Naive B cell (primary cell): ENCODE measurements at regions not wholly inside any gene's neighbourhood (a gene's known extent, or its start where the extent isn't known, plus 50 kb on each side); places are given as distances from the start of the nearest gene placed in this dataset.

Experiments
- ATAC-seq, 2 donors: fragments of 150-1000 bp; cut with Tn5 transposase; 2 replicates each; pipeline ENCODE4 v1.10.0; 2021; ENCODE audit warnings: low read depth in 2 of 2, mild to moderate bottlenecking in 2 of 2, moderate library complexity in 2 of 2
- DNase-seq: peaks from one replicate; pipeline ENCODE4 v3.0.0; 2022
- H3K27ac Mint-ChIP-seq, 6 donors: one replicate each; pipeline ENCODE4 v1.8.0; 2020 to 2022; ENCODE audit warnings: mild to moderate bottlenecking in 6 of 6, mixed read lengths in 6 of 6, moderate library complexity in 5 of 6, inconsistent platforms in 2 of 6
- H3K27me3 Mint-ChIP-seq, 3 donors: one replicate each; pipeline ENCODE4 v1.8.0; 2021 to 2022; ENCODE audit warnings: mixed read lengths in 3 of 3, mild to moderate bottlenecking in 1 of 3
- H3K36me3 Mint-ChIP-seq, 2 donors: one replicate each; pipeline ENCODE4 v1.8.0; 2020 to 2022; ENCODE audit warnings: mixed read lengths in 2 of 2, inconsistent platforms in 1 of 2, mild to moderate bottlenecking in 1 of 2
- H3K4me1 Mint-ChIP-seq, 3 donors: one replicate each; pipeline ENCODE4 v1.8.0; 2020 to 2022; ENCODE audit warnings: mixed read lengths in 3 of 3, inconsistent platforms in 1 of 3, mild to moderate bottlenecking in 1 of 3, moderate library complexity in 1 of 3
- H3K4me3 Mint-ChIP-seq, 8 donors: one replicate each; pipeline ENCODE4 v1.8.0; 2020 to 2022; ENCODE audit warnings: mild to moderate bottlenecking in 8 of 8, mixed read lengths in 8 of 8, moderate library complexity in 8 of 8, inconsistent platforms in 2 of 8
- H3K9me3 Mint-ChIP-seq, 7 donors: one replicate each; pipeline ENCODE4 v1.8.0; 2020 to 2022; ENCODE audit warnings: mixed read lengths in 7 of 7, mild to moderate bottlenecking in 5 of 7, inconsistent platforms in 2 of 7, moderate library complexity in 1 of 7

DNA sequence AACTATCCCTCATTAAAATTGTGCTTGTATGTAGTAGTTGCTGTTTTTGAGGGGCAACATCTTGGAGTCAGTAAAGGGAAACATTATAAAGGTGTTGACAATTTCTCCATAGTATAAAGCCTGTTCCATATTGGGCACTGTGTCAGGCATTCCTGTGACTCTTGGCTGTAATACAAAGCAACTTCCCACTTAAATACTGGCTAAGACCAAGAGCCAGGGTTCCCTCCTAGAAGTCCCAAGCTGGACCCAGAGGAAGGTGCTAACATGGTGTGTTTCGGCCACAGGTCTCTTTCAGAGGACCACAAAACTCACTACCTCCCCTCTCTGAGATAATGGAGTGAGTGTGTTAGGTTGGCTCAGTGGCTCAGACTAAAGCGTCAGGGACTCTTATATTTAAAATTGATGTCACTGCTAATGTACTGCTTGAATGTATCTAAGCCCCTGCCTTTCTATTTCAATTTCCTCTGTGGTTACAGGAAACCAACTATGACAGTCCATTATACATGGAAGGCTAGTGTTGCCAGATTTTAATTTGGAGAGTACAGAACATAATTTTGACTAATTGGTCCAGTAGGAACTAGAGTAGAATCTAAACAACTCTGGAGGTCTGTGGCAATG lies 74.7 kb upstream of the RGL1 start:
- ATAC-seq: no peak
- DNase-seq: no peak
- Mint-ChIP-seq H3K27ac (no peak overlapping the region), H3K4me1 (no peaks in the 10 kb centered on the region), H3K36me3 (peaks cover 0 to 5% of the 10 kb centered on the region in 2 donors), H3K9me3 (peaks cover 0 to 5% (median 0%) of the 10 kb centered on the region in 7 donors), H3K27me3 (no peaks in the 10 kb centered on the region), H3K4me3 (no peak overlapping the region)

DNA sequence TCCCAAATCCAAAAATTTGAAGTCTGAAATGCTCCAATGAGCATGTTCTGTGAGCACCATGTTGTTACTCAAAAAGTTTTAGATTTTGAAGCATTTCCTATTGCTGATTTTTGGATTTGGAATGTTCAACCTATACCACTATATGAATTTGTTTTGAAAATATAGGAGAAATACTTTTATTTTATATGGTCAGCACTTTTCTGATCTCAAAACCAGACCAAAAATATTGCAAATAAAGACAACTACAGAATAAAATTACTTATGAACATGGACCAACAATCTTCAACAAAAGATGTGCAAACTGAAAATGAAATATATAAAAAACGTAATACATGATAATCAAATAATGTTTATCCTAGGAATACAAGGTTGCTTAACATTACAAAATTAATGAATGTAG lies 73.7 kb upstream of the APOBEC4 start:
- DNase-seq (no peak), ATAC-seq (no peak)
- H3K9me3 Mint-ChIP-seq: peaks cover 0 to 5% (median 0%) of the 10 kb centered on the region in 7 donors
- H3K36me3 Mint-ChIP-seq: peaks cover 0 to 5% of the 10 kb centered on the region in 2 donors
- no peaks in the 10 kb centered on the region for H3K27me3 Mint-ChIP-seq
- no peak overlapping the region for H3K27ac Mint-ChIP-seq
- no peaks in the 10 kb centered on the region for H3K4me1 Mint-ChIP-seq
- H3K4me3 Mint-ChIP-seq: no peak overlapping the region

DNA sequence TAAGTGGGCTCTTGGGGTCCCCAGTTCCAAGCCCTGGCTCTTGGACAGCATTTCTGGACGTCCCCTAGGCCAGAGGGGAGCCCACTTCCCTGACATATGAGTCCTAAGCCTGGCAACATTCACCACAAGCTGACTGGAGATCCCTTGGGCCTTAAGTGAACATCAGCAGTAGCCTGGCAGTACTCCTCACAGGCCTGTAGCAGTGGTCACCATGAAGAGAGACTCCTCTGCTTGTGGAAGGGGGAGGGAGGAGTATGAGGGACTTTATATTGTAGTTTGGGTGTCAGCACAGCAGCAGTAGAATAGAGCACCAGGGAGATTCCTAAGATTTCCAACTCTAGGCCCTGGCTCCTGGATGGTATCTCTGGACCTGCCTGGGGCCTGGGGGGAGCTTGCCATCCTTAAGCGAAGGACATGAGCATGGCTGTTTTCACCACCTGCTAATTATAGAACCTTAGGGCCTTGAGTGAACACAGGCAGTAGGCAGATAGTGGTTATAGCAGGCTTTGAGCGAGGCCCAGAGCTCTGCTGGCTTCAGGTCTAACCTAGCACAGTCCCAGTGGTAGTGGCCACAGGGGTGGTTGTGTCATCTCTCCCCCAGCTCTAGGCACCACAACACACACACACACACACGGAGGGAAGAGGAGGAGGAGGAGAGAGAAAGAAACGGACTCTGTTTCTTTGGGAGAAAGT lies 71.4 kb upstream of the APOBEC4 start:
- DNase-seq (no peak), ATAC-seq (no peak)
- Mint-ChIP-seq H3K27ac (no peak overlapping the region), H3K4me3 (no peak overlapping the region), H3K4me1 (no peaks in the 10 kb centered on the region), H3K27me3 (no peaks in the 10 kb centered on the region), H3K36me3 (peaks cover 0 to 5% of the 10 kb centered on the region in 2 donors), H3K9me3 (peaks cover 0 to 5% (median 0%) of the 10 kb centered on the region in 7 donors)

DNA sequence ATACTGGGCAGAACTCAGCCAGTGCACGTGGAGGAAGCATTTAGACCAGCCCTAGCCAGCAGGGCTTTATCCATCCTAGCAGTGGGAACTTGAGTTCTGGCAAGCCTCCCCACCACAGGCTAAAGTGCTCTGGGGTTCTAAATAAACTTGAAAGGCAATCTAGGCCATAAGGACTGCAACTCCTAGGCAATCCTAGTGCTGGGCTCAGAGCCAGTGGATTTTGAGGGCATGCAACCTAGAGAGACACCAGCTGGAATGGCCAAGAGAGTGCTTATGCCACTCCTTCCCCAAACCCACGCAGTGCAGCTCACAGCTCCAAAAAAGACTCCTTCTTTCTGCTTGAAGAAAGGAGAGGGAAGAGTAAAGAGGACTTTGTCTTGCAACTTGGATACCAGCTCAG lies 70.5 kb upstream of the APOBEC4 start:
- H3K36me3 Mint-ChIP-seq: peaks cover 0 to 5% of the 10 kb centered on the region in 2 donors
- no peaks in the 10 kb centered on the region for H3K4me1 Mint-ChIP-seq
- no peak overlapping the region for H3K27ac Mint-ChIP-seq
- DNase-seq (no peak), ATAC-seq (no peak)
- H3K4me3 Mint-ChIP-seq: no peak overlapping the region
- peaks cover 0 to 5% (median 0%) of the 10 kb centered on the region in 7 donors for H3K9me3 Mint-ChIP-seq
- no peaks in the 10 kb centered on the region for H3K27me3 Mint-ChIP-seq

DNA sequence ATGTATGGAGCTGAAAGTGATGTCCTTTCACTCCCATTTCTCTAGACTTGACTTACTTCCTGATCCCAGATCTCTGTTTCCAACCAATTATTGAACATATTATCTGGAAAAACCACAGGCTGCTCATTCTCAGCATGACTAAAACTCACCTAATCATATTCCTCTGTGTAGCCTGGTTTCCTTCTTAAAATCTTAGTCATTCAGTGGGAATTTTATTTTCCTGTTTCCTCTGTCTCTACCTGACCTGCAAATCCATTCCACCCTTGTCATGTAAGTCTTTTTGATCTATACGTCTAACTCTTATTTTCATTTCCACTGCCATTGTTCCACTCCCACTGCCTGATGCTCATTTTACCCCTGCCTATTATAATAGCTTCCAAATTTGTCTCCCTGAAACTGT lies 67.9 kb upstream of the APOBEC4 start:
- no peaks in the 10 kb centered on the region for H3K36me3 Mint-ChIP-seq
- DNase-seq (no peak), ATAC-seq (no peak)
- no peak overlapping the region for H3K27ac Mint-ChIP-seq
- no peaks in the 10 kb centered on the region for H3K27me3 Mint-ChIP-seq
- no peaks in the 10 kb centered on the region for H3K4me1 Mint-ChIP-seq
- H3K9me3 Mint-ChIP-seq: no peaks in the 10 kb centered on the region
- H3K4me3 Mint-ChIP-seq: no peak overlapping the region

DNA sequence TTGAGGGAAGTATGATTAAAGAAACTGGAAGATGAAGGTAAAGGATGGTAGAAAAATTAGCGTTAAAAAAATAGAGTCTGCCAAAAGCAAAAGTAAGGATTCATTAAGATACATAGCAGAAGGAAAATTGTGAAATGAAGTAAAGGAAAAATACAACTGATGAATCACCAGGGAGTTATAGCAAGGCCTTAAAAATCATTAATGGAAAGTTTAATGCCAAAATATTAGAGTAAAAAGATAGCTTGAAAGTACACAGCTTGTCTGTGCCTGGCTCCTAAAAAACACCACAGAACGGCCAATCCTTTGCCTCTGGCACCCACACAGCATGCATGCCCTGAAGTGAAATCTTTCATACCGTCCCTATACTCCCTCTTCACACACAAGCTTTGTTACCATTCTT lies 66.9 kb upstream of the APOBEC4 start:
- Mint-ChIP-seq H3K27ac (no peak overlapping the region), H3K4me3 (no peak overlapping the region), H3K27me3 (no peaks in the 10 kb centered on the region), H3K4me1 (no peaks in the 10 kb centered on the region), H3K9me3 (no peaks in the 10 kb centered on the region), H3K36me3 (no peaks in the 10 kb centered on the region)
- ATAC-seq (no peak), DNase-seq (no peak)

DNA sequence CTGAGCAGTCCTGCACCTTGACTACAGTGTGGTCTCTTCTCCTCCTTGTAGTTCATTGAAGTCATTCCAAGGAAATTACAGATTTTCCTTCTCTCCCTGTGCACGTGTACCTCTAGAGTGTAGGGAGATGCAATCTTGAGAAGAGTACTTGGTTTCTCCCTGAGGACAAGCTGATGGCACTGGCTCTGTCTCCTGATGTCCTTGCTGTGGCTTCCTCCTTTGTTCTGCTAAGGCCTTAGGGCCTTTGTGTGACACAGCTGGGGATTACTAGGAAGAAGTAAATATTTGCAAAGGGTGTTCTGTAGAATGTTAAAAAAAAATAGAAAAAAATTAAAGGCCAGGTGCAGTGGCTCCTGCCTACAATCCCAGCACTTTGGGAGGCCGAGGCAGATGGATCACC lies 66.2 kb upstream of the APOBEC4 start:
- Mint-ChIP-seq H3K27me3 (no peaks in the 10 kb centered on the region), H3K9me3 (no peaks in the 10 kb centered on the region), H3K4me3 (no peak overlapping the region), H3K36me3 (no peaks in the 10 kb centered on the region), H3K4me1 (no peaks in the 10 kb centered on the region), H3K27ac (no peak overlapping the region)
- no peak for ATAC-seq
- DNase-seq: no peak

DNA sequence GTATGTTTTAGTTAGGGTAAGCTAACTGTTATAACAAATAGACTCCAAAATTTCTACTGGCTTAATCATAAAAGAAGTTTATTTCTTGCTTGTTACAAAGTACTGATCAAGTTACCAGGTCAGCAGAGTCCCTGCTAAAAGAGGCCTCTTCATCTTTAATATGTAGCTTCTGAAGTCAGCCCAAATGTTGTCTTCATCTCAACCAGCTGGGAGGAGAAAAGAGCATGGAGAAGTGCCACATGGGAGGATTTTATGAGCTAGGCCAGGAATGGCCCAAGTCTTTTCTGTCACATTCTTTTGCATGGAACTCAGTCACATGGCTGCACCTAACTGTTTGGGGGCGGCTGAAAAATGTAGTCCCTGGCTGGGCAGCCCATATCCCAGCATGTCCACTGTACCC lies 63.2 kb upstream of the APOBEC4 start:
- DNase-seq (no peak), ATAC-seq (no peak)
- Mint-ChIP-seq H3K27ac (no peak overlapping the region), H3K36me3 (no peaks in the 10 kb centered on the region), H3K4me1 (no peaks in the 10 kb centered on the region), H3K27me3 (no peaks in the 10 kb centered on the region), H3K4me3 (no peak overlapping the region), H3K9me3 (no peaks in the 10 kb centered on the region)

DNA sequence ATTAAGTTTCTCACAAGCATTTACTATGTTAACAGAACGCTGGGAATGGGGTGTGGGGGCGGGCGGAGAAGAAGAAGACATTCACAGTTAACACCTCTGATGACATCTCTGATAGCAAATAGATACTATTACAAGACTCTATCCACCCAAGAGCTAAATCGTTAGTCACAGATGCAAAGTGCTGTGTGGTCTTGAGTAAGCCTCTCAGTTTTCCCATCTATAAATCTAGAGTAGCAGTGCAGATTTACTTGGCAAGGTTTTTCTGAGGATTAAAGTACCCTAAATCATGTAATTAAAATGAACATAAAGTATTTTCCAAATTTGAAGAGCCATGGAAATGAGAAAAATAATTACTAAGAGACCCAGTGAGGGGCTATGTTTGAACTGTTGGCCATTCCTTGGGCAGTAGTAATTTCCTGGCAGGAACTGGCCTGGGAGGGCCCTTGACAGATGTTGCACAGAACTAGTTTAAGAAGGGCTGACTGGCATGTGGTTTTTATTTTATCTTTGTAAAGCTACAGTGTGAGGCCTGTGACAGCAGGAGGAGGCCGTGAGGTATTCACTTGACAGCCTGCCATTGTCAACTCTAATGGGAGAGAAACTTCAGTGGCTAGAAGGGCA lies 58.7 kb upstream of the APOBEC4 start:
- Mint-ChIP-seq H3K4me1 (no peaks in the 10 kb centered on the region), H3K27me3 (no peaks in the 10 kb centered on the region), H3K27ac (no peak overlapping the region), H3K36me3 (no peaks in the 10 kb centered on the region), H3K9me3 (no peaks in the 10 kb centered on the region), H3K4me3 (no peak overlapping the region)
- DNase-seq (no peak), ATAC-seq (no peak)

DNA sequence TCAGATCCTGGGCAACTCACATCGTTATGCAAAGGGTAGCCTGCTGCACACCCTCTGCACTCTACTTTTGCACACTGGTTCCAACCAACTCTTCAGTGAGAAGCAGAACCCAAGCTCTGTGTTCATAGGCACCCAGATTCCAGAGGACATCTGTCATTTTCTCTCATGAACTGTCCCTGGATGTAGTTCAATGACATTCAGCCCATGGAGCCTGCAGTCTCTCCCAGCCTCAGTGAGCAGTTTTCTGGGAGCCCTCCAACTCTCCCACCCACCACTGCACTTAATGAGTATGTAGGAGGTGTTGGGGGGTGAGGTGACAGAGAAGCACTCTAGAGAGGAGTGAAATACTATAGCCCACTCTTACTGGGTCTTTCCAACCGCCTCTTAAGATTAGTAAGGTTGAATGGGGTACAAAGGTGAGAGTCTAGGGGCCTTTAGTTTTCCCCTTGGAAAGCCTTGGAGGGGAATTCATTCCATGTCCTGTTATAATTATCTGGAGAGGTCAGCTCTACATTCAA lies 58.1 kb upstream of the APOBEC4 start:
- ATAC-seq (no peak), DNase-seq (no peak)
- no peaks in the 10 kb centered on the region for H3K9me3 Mint-ChIP-seq
- H3K27me3 Mint-ChIP-seq: no peaks in the 10 kb centered on the region
- H3K4me3 Mint-ChIP-seq: no peak overlapping the region
- H3K4me1 Mint-ChIP-seq: no peaks in the 10 kb centered on the region
- no peaks in the 10 kb centered on the region for H3K36me3 Mint-ChIP-seq
- no peak overlapping the region for H3K27ac Mint-ChIP-seq

DNA sequence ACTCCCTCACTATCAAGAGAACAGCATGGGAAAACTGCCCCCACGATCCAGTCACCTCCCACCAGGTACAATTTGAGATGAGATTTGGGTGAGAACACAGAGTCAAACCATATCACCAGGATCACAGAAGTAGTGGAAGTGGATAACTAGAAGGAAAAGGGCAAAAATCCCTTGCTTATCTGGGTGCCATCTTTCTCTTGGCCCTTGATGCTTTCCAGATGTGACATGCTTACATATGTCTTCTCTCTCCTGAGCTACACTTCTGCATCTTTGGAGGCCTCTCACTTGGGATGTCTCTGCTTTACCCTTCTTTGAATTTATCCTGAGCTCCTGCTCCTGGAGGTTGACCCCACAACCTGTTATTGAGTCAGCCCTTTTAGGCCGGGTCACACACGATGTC lies 57.6 kb upstream of the APOBEC4 start:
- Mint-ChIP-seq H3K27me3 (no peaks in the 10 kb centered on the region), H3K27ac (no peak overlapping the region), H3K4me3 (no peak overlapping the region), H3K4me1 (no peaks in the 10 kb centered on the region), H3K36me3 (no peaks in the 10 kb centered on the region), H3K9me3 (no peaks in the 10 kb centered on the region)
- ATAC-seq (no peak), DNase-seq (no peak)

DNA sequence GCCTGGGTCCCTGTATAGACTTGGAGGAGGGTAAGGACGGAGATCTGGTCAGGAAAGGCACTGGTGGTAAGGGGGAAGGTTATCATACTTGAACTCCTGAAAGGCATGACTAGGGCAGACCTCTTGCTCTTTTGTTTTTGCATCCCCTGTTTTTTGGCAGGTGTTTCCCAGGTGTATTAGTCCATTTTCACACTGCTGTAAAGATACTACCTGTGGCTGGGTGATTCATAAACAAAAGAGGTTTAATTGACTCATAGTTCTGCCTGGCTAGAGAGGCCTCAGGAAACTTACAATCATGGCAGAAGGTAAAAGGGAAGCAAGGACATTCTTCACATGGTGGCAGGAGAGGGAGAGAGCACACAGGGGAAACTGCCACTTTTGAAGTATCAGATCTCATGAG lies 57.2 kb upstream of the APOBEC4 start:
- H3K36me3 Mint-ChIP-seq: no peaks in the 10 kb centered on the region
- ATAC-seq (no peak), DNase-seq (no peak)
- H3K27me3 Mint-ChIP-seq: no peaks in the 10 kb centered on the region
- no peaks in the 10 kb centered on the region for H3K9me3 Mint-ChIP-seq
- no peak overlapping the region for H3K4me3 Mint-ChIP-seq
- H3K4me1 Mint-ChIP-seq: no peaks in the 10 kb centered on the region
- no peak overlapping the region for H3K27ac Mint-ChIP-seq

DNA sequence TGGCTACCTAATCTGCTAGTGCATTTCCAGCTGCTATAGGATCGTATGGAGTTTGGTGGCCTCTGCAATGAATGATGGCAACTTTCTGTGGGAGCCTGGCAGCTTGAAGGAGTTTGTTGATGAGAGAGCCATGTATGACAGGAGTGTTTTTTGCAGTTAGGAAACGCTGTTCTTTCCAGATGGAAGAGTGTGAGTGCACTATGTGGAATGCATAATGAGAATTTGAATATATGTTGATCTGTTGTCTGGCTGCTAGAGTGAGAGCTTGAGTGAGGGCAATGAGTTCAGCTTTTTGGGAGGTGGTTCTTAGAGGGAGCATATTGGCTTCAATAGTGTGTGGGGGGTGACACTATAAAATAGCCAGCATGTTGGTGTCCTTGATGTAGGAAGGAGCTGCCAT lies 51.0 kb upstream of the APOBEC4 start:
- Mint-ChIP-seq H3K9me3 (no peaks in the 10 kb centered on the region), H3K36me3 (no peaks in the 10 kb centered on the region), H3K4me1 (no peaks in the 10 kb centered on the region), H3K27me3 (no peaks in the 10 kb centered on the region), H3K27ac (no peak overlapping the region), H3K4me3 (no peak overlapping the region)
- DNase-seq: no peak
- no peak for ATAC-seq
